Mucosa of stomach (tissue), 1 donor: ENCODE measurements at regions not wholly inside any gene's neighbourhood (a gene's known extent, or its start where the extent isn't known, plus 50 kb on each side); places are given as distances from the start of the nearest gene placed in this dataset.

Experiments
- H3K27me3 ChIP-seq: one replicate; pipeline ENCODE4 v1.7.0; 2013; ENCODE audit warnings: mild to moderate bottlenecking, low read length; ENCODE audit not compliant: control insufficient read depth, insufficient read depth
- H3K36me3 ChIP-seq: one replicate; pipeline ENCODE4 v1.7.0; 2013; ENCODE audit warnings: low read length; ENCODE audit not compliant: control insufficient read depth, insufficient read depth
- H3K4me1 ChIP-seq: one replicate; pipeline ENCODE4 v1.7.0; 2013; ENCODE audit warnings: mild to moderate bottlenecking, low read length; ENCODE audit not compliant: control insufficient read depth, insufficient read depth
- H3K4me3 ChIP-seq: one replicate; pipeline ENCODE4 v1.7.0; 2013; ENCODE audit warnings: low read length
- H3K9ac ChIP-seq: one replicate; pipeline ENCODE4 v1.7.0; 2013; ENCODE audit warnings: mild to moderate bottlenecking, low read length, moderate library complexity
- H3K9me3 ChIP-seq: one replicate; pipeline ENCODE4 v1.7.0; 2013; ENCODE audit warnings: mild to moderate bottlenecking, low read length, moderate library complexity; ENCODE audit not compliant: control insufficient read depth
- donor health status: Pancreatic carcinoma.

DNA sequence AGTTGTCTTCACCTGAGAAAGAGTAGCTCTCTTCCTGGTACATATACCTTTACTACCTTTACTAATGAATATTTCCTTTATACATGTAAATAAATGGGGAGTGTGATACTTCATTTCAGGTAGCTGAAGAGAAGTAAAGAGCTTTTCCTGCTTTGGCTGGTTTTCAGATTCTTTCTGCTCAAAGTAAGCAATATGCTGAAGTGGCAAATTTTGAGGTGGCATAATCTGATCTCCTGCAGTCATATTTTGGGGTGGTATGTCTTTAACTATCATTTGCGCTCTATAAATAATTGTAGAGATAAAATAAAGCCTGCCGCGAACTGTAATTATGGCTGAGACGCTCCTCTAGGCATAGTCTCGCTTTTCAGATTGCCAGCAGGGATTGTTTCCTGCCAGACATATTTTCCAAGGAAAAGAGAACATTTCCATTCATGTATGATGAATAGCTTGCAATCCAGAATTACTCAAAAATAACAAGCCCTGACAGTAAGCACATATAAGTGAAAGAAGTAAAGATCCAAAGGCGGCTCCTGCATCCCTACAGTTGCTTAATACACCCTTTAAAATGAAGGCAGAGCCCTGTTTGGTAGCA is 200.7 kb downstream of the C12orf50 start:
- Histone ChIP-seq H3K4me3 (no peak overlapping the region), H3K9me3 (no peaks in the 10 kb centered on the region), H3K27me3 (no peaks in the 10 kb centered on the region), H3K4me1 (no peaks in the 10 kb centered on the region), H3K36me3 (no peaks in the 10 kb centered on the region), H3K9ac (no peak overlapping the region)

DNA sequence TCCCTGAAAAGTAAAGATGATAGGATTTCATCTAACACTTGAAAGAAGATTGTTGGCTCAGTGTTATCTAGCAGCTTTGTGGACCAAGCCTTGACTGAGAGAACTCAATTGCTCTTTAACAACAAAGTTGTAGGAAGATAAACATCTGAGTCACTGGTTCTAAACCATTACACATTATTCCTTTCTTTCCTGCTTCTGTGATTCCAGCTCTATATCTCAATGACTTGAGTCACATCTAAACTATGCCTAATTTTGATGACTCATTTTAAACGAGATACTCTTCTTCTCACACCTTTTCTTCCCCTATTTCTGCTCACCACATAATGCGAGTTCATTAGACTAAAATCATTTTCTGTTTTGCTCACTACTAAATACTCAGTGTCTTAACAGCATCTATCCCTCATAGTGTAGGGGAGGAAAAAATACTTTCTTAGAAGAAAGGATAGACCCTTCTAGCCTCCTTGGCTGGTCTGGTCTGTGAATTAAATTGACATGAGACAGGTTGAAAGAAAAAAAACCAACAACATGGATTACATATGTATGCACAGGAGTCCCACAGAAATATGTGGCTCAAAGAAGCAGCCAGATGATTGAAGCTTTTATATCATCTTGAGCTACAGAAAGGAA is 201.4 kb downstream of the C12orf50 start:
- Histone ChIP-seq H3K36me3 (no peaks in the 10 kb centered on the region), H3K4me1 (no peaks in the 10 kb centered on the region), H3K9ac (no peak overlapping the region), H3K4me3 (no peak overlapping the region), H3K27me3 (no peaks in the 10 kb centered on the region), H3K9me3 (no peaks in the 10 kb centered on the region)

DNA sequence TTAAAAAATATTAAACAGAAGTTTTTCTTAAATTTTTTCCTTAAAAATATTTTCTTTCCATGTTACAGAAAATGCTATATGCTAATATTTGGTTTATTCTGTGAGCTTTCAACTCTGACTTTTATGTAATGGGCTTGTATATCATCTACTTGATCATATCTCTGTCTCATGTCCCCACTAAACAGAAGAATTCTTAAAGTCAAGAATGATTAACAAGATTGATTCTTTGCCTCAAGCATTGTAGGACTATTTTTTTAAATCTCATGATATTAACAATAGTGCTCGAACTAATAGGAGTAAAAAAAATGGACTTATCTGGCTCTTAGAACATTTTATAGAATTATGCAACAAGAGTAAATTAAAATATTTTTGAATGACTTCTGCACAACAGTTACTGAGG is 206.3 kb downstream of the C12orf50 start:
- H3K4me3 ChIP-seq, result no peak overlapping the region
- no peaks in the 10 kb centered on the region for H3K36me3 ChIP-seq
- H3K9ac ChIP-seq, result no peak overlapping the region
- no peaks in the 10 kb centered on the region for H3K27me3 ChIP-seq
- no peaks in the 10 kb centered on the region for H3K4me1 ChIP-seq
- no peaks in the 10 kb centered on the region for H3K9me3 ChIP-seq

DNA sequence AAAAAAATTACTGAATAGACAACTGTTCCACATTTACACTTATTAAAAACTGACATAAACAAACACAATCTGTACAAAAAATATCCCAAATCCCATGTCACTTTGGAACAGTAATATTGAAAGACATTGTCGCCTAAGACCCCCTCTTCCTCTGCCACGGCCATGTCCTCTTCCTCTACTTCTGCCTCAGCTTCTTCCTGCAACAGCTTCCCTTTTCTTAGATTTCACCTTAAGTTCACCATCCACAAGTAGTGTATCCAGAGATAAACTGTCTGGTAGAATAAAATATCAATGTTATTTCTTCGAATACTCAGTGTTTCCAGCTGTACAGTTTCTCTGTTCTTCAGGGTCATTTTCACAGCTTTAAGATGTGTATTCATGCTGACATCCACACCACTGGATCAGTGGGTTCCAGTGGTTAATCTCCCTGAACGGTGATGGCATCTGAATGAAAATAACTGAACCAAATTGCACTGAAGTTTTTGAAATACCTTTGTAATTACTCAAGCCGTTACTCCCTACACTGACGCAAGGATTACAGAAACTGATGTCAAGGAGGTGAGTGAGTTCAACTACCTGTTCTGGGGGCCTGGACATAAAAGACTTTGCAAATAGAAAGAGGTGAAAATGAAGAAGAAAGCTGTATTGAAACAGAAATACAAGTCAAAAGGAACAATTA is 208.5 kb downstream of the C12orf50 start:
- Histone ChIP-seq H3K36me3 (no peaks in the 10 kb centered on the region), H3K9me3 (no peaks in the 10 kb centered on the region), H3K4me1 (no peaks in the 10 kb centered on the region), H3K9ac (no peak overlapping the region), H3K27me3 (no peaks in the 10 kb centered on the region), H3K4me3 (no peak overlapping the region)

DNA sequence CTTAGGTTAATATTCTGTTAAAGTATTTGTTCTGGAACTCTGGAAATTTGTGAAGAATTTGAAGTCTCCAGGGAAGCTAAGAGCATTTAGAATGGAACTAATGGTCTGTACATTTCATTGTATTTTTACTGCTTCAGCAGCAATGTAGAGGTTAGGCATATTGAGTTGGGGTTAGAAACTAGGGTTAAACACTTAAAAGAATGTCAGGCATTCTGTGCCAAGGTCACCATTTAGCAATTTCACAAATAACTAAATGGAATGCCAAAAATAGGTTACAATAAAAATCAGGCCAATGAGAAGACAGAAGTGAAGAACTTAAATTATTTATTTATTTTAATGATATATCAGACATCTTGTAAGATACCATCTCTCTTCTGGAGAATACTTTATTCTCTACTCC is 210.8 kb downstream of the C12orf50 start:
- Histone ChIP-seq H3K36me3 (no peaks in the 10 kb centered on the region), H3K9me3 (no peaks in the 10 kb centered on the region), H3K9ac (no peak overlapping the region), H3K27me3 (no peaks in the 10 kb centered on the region), H3K4me3 (no peak overlapping the region), H3K4me1 (no peaks in the 10 kb centered on the region)

DNA sequence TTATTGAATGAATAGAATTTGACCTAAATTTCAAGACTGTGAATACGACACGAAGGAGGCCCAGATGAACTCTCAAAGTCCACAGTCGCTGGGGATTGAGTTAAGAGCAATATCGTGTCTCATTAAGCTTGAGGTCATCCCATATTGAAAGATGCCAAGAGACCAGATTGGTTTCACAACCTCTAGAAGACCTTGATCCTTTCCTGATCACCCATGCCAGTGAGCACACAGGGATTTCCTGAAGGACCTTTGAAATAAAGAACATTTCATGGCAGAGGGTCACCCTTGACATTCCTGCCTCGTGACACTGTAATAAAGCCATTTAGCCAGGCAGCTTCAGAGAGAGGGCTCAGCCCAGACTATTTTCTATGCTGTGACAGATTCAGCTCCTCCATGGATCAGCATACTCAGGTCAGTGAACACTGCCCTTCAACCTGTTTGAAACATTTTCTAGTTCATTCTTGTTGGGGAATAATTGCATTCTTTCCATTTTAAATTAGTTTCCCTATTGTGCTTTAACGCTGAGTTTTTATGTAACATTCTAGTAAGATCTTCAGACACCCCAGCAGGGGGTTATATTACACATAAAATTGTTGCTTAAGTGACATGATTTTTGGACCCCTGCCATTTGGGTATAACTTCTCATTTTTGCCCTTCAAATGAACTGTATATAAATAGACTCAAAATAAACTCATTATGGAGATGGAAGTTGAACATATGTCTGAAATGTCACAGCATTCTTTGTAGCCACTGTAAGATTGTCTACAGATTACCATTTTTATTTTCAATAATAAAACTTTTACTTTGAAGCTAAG is 213.2 kb downstream of the C12orf50 start:
- Histone ChIP-seq H3K4me3 (no peak overlapping the region), H3K4me1 (no peaks in the 10 kb centered on the region), H3K9ac (no peak overlapping the region), H3K9me3 (no peaks in the 10 kb centered on the region), H3K36me3 (no peaks in the 10 kb centered on the region), H3K27me3 (no peaks in the 10 kb centered on the region)

DNA sequence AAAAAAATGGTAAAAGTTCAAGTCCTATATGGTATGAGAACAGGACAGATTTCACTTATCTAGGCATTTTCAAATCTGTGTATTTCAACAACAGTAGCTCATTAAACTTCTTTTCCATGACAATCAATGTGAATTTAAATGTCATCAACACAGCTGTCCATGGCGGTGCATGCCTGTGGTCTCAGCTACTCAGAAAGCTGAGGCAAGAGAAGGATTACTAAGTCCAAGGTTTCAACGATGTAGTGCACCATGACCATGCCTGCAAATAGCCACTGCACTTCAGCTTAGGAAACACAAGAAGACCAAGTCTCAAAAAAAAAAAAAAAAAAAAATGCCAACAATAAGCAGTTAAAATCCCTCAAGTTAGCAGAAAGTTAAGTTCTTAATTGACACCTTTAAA is 214.6 kb downstream of the C12orf50 start:
- no peaks in the 10 kb centered on the region for H3K4me1 ChIP-seq
- H3K9me3 ChIP-seq, result no peaks in the 10 kb centered on the region
- no peak overlapping the region for H3K4me3 ChIP-seq
- H3K36me3 ChIP-seq, result no peaks in the 10 kb centered on the region
- no peaks in the 10 kb centered on the region for H3K27me3 ChIP-seq
- no peak overlapping the region for H3K9ac ChIP-seq

DNA sequence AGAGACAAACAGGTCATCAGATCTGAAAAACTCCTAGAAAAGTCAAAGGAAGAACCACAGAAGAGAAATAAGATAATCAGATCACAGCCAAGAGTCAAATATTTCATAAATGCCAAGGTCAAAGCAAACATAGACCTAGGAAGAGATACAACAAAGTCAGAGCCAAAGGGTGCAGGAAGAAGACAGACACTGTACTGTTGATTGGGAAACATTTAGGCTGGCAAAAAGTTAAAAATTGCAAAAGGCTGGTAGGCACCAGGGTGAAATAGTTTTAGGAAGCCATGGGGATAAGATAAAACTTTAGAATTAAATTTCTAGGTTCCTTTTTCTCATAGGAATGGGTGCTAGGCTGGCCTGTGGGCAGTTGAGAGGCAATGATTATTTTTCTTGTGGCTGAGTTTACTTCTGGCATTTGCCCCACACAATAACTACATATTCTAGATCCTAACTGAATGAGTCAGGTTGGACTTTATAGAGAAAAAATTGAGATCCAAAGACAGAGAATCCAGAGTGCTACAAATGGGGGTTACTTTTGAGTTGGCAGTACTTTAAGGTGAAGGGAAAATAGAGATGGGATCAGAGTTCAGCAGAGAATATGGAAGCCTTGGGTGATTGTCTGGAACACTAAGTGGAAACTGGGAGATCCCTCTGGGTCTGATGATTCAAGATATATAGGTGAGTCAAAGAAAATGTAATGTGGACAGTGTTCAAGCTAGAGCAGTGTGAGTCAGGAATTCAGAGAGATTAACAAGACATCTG is 215.5 kb downstream of the C12orf50 start:
- Histone ChIP-seq H3K4me3 (no peak overlapping the region), H3K27me3 (no peaks in the 10 kb centered on the region), H3K4me1 (no peaks in the 10 kb centered on the region), H3K36me3 (no peaks in the 10 kb centered on the region), H3K9ac (no peak overlapping the region), H3K9me3 (no peaks in the 10 kb centered on the region)

DNA sequence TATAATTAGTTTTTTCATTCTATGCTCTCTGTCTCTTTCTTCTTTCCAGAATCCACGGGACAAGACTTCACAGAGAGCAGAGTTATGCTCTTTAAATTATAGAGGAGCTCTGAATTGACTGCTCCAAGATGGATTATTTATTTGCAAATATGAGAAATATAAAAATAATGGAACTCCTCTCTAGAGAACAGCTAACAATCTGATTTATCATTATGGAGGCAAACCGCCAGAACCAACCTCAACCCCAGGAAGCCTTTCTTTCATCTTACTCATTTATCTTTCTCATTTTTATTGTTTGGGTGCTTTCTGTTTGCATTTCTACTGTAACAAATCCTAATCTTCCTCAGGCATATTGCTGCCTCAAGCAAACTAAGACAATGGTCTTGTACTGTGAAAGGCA is 216.5 kb downstream of the C12orf50 start:
- Histone ChIP-seq H3K36me3 (no peaks in the 10 kb centered on the region), H3K4me1 (no peaks in the 10 kb centered on the region), H3K4me3 (no peak overlapping the region), H3K9me3 (no peaks in the 10 kb centered on the region), H3K9ac (no peak overlapping the region), H3K27me3 (no peaks in the 10 kb centered on the region)

DNA sequence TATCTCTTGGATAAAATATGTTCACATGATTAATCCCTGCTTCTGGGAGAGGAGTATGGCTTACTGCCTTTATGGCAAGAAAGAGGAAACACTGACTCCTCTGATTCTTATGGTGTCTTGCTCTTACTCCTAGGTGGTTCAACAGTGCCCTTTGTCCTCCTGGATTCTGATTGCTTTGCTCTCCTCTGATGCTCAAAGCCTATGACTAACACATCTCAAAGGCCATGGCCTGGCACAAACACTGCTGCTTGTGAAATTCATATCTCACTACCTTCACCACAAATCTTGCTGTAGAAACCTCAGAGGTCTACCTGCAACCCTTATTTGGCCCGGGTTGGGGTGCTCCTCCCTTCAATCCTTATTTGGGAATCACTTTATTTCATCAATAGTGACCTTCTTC is 217.2 kb downstream of the C12orf50 start:
- H3K4me3 ChIP-seq, result no peak overlapping the region
- no peak overlapping the region for H3K9ac ChIP-seq
- H3K4me1 ChIP-seq, result no peaks in the 10 kb centered on the region
- H3K9me3 ChIP-seq, result no peaks in the 10 kb centered on the region
- H3K27me3 ChIP-seq, result no peaks in the 10 kb centered on the region
- H3K36me3 ChIP-seq, result no peaks in the 10 kb centered on the region

DNA sequence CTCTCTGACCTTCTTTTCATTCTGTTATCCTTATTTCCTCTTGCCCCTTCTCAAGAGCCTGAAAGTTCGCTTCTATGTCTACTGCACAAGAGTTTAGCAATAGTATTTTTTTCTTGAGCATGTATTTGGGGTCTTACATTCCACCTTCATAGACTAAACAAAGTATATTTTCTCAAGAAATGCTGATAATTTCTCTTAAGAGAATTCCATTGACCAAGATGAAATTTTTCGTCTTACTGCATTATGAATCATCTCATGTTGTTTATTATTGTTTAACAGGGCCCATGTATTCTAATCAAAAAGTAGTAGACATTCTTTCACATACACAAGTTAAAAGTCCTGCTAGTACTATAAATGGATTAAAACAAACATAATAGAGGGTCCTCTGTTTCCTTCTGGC is 219.3 kb downstream of the C12orf50 start:
- no peak overlapping the region for H3K4me3 ChIP-seq
- H3K27me3 ChIP-seq, result no peaks in the 10 kb centered on the region
- no peaks in the 10 kb centered on the region for H3K36me3 ChIP-seq
- H3K9ac ChIP-seq, result no peak overlapping the region
- no peaks in the 10 kb centered on the region for H3K9me3 ChIP-seq
- no peaks in the 10 kb centered on the region for H3K4me1 ChIP-seq
